Stimulated activated CD4-positive, alpha-beta T cell treated with anti-CD3 and anti-CD28 coated beads, Interleukin-1b, Interleukin-23, amount 100 ng/mL, for 48 hours (primary cell): ENCODE measurements at regions not wholly inside any gene's neighbourhood (a gene's known extent, or its start where the extent isn't known, plus 50 kb on each side); places are given as distances from the start of the nearest gene placed in this dataset.
A peak's percentile ranks its signal among the peaks of the same experiment; 100 is the strongest.

ENCODE experiments used
- DNase-seq: peaks from one replicate; pipeline ENCODE4 v3.0.0-alpha.2; 2020

GRCh38 chr2:236501531-236501930, 68.1 kb upstream of the ACKR3 start:
- no peak for DNase-seq

GRCh38 chr2:236503100-236503499, 66.5 kb upstream of the ACKR3 start:
- DNase-seq: no peak

- no peak for DNase-seq
These were observed 66.0 kb upstream of the ACKR3 start for GRCh38 chr2:236503583-236503982.

GRCh38 chr2:236505041-236505440, 64.6 kb upstream of the ACKR3 start:
- no peak for DNase-seq

- no peak for DNase-seq
These were observed 64.0 kb upstream of the ACKR3 start for GRCh38 chr2:236505648-236506047.

GRCh38 chr2:236507393-236508085, 62.1 kb upstream of the ACKR3 start:
- peak; percentile 42 for DNase-seq

- no peak for DNase-seq
These were observed 61.2 kb upstream of the ACKR3 start for GRCh38 chr2:236508466-236508865.

GRCh38 chr2:236510034-236510433, 59.6 kb upstream of the ACKR3 start:
- no peak for DNase-seq

- DNase-seq: no peak
These were observed 58.4 kb upstream of the ACKR3 start for GRCh38 chr2:236511266-236511665.

- no peak for DNase-seq
These were observed 57.4 kb upstream of the ACKR3 start for GRCh38 chr2:236512267-236512666.

GRCh38 chr2:236512902-236513435, 56.7 kb upstream of the ACKR3 start:
- DNase-seq: peak; percentile 61

- no peak for DNase-seq
These were observed 55.7 kb upstream of the ACKR3 start for GRCh38 chr2:236513956-236514355.

- no peak for DNase-seq
These were observed 52.9 kb upstream of the ACKR3 start for GRCh38 chr2:236516708-236517107.

- no peak for DNase-seq
These were observed 52.2 kb upstream of the ACKR3 start for GRCh38 chr2:236517251-236518031.
